Spleen (tissue), 7 donors: ENCODE measurements at regions not wholly inside any gene's neighbourhood (a gene's known extent, or its start where the extent isn't known, plus 50 kb on each side); places are given as distances from the start of the nearest gene placed in this dataset.

ENCODE experiments used
- POLR2A ChIP-seq, 3 donors: fragments of 450-650 bp; IDR thresholded peaks; one replicate each; pipeline ENCODE4 v1.5.1; 2017; ENCODE audit warnings: antibody characterized with exemption in 3 of 3, mild to moderate bottlenecking in 1 of 3
- POLR2AphosphoS5 ChIP-seq, 3 donors: sonication (generic); formaldehyde crosslinking; IDR thresholded peaks; one replicate each; pipeline ENCODE4 v1.5.1; 2017; ENCODE audit warnings: antibody characterized with exemption in 3 of 3
- TF ChIP-seq, protein P1 (sequence below), 11 experiments: fragments of 200-600 bp in 7 of 11; fragments of 450-650 bp in 4 of 11; sonication (generic) in 4 of 11; IDR thresholded peaks in 8 of 11; conservative IDR thresholded peaks in 3 of 11; 1 replicate in 7 of 11; 2 replicates in 4 of 11; pipeline versions ENCODE4 v1.4.0 to v1.8.0; 2016 to 2021; ENCODE audit warnings: antibody characterized with exemption in 11 of 11, inconsistent platforms in 4 of 11, mild to moderate bottlenecking in 1 of 11
- donor health status: DM: no; HTN: no; CAD: no; lungs with moderate emphysema.
- donor health status: DM: no; HTN: no; CAD: no.
- donor health status: DM: no; HTN: no; CAD: no.

DNA sequence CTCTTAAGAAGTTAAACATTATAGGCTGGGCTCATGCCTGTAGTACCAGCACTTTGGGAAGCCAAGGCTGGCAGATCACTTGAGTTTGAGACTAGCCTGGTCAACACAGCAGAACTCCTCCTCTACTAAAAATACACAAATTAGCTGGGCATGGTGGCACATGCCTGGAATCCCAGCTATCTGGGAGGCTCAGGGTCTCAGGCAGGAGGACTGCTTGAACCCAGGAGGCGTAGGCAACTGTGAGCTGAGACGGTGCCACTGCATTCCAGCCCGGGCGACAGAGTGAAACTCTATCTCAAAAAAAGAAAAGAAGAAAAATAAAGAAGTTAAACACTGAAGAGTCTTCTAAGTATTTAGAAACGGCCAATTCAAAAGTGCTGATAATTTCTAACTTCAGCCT lies 164.3 kb upstream of the GALNTL6 start:
- no peak for TF ChIP-seq POLR2AphosphoS5 (IDR thresholded peaks at IDR 0.05)
- TF ChIP-seq, protein P1, sequence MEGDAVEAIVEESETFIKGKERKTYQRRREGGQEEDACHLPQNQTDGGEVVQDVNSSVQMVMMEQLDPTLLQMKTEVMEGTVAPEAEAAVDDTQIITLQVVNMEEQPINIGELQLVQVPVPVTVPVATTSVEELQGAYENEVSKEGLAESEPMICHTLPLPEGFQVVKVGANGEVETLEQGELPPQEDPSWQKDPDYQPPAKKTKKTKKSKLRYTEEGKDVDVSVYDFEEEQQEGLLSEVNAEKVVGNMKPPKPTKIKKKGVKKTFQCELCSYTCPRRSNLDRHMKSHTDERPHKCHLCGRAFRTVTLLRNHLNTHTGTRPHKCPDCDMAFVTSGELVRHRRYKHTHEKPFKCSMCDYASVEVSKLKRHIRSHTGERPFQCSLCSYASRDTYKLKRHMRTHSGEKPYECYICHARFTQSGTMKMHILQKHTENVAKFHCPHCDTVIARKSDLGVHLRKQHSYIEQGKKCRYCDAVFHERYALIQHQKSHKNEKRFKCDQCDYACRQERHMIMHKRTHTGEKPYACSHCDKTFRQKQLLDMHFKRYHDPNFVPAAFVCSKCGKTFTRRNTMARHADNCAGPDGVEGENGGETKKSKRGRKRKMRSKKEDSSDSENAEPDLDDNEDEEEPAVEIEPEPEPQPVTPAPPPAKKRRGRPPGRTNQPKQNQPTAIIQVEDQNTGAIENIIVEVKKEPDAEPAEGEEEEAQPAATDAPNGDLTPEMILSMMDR (IDR thresholded peaks at IDR 0.05 in 8 of 11, conservative IDR thresholded peaks at IDR 0.05 in 3 of 11) = no peak
- no peak for TF ChIP-seq POLR2A (IDR thresholded peaks at IDR 0.05)
